ENCODE measurements at regions not wholly inside any gene's neighbourhood (a gene's known extent, or its start where the extent isn't known, plus 50 kb on each side); places are given as distances from the start of the nearest gene placed in this dataset.

DNA sequence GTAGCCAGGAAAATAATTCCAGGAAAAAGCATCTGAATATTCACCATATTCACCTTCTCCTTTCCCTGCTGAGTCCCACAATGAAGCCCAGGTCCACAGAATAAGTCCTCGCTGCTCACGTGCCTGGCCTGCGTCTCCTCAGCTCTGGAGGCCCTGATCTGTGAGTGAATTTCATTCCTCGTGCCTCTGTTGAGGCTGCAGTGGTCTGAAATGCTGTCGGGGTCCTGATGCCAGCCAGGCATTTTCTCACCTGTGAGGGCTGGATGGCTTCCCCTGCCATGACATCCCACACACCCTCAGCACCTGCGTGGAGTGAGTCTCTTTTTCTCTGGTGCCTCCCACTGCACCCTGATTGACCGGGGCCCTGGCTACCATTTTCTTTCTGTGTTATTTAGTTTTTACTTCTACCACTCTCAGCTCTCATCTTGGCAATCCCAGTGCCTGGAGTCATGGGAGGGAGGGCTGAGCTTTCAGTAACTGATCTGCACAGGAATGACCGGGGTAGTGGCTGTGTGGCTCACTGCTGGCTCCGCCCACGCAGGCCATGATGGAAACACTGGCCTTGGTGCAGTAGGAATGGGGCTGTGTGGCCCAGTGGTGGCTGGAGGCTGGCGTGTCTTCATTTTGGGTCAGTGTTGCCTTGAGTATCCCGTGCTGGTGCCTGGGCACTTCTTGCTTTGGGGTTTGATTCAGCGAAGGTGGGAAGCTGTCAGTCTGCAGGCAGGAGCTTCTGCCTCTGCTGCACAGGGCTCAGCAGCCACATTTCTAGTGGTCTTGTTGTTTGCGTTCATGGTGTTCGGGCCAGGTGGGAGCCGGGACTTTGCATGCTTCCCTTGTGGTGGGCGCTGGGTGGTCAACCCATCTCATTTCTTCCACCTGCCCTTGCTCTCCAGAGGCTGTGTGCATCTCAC lies 807.2 kb downstream of the TBC1D22A start:
- DNase-seq = no peak
- Histone ChIP-seq H3K4me1 (replicated peaks in 1 of 2) (no peaks in the 10 kb centered on the region), H3K9me3 (replicated peaks in 1 of 3) (no peaks in the 10 kb centered on the region), H3K36me3 (replicated peaks in 1 of 2) (no peaks in the 10 kb centered on the region), H3K27me3 (no peaks in the 10 kb centered on the region), H3K27ac (no peak overlapping the region), H3K4me3 (no peak overlapping the region)
- no peak for TF ChIP-seq POLR2A (IDR thresholded peaks at IDR 0.05)
- TF ChIP-seq, protein P1, sequence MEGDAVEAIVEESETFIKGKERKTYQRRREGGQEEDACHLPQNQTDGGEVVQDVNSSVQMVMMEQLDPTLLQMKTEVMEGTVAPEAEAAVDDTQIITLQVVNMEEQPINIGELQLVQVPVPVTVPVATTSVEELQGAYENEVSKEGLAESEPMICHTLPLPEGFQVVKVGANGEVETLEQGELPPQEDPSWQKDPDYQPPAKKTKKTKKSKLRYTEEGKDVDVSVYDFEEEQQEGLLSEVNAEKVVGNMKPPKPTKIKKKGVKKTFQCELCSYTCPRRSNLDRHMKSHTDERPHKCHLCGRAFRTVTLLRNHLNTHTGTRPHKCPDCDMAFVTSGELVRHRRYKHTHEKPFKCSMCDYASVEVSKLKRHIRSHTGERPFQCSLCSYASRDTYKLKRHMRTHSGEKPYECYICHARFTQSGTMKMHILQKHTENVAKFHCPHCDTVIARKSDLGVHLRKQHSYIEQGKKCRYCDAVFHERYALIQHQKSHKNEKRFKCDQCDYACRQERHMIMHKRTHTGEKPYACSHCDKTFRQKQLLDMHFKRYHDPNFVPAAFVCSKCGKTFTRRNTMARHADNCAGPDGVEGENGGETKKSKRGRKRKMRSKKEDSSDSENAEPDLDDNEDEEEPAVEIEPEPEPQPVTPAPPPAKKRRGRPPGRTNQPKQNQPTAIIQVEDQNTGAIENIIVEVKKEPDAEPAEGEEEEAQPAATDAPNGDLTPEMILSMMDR (IDR thresholded peaks at IDR 0.05) = no peak
- intact Hi-C loops (cut with DNase I) = no loop called here
- 82 to 90% (median 87%) methylated on average over 14 to 17 of the region's 17 CpGs for WGBS, 4 donors

DNA sequence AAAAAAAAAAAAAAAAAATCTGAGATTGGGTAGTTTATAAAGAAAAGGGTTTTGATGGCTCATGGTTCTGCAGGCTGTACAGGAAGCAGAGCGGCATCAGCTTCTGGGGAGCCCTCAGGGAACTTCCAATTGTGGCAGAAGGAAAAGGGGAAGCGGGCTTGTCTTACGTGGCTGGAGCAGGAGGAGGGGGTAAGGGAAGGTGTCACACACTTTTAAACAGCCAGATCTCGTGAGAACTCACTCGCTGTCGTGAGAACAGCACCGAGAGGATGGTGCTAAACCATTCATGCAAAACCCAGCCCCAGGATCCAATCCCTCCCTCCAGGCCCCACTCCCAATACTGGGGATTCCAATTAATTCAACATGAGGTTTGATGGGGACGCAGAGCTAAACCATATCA lies 806.2 kb downstream of the TBC1D22A start:
- no peaks in the 10 kb centered on the region for H3K36me3 ChIP-seq (replicated peaks in 1 of 2)
- no peak overlapping the region for H3K27ac ChIP-seq
- H3K4me1 ChIP-seq (replicated peaks in 1 of 2) = no peaks in the 10 kb centered on the region
- intact Hi-C loops (cut with DNase I) = no loop called here
- H3K27me3 ChIP-seq = no peaks in the 10 kb centered on the region
- no peaks in the 10 kb centered on the region for H3K9me3 ChIP-seq (replicated peaks in 1 of 3)
- no peak overlapping the region for H3K4me3 ChIP-seq
- TF ChIP-seq, protein P1 (IDR thresholded peaks at IDR 0.05) = no peak
- WGBS, 4 donors = 77 to 84% (median 81%) methylated on average over 8 of the region's 8 CpGs
- DNase-seq = no peak

DNA sequence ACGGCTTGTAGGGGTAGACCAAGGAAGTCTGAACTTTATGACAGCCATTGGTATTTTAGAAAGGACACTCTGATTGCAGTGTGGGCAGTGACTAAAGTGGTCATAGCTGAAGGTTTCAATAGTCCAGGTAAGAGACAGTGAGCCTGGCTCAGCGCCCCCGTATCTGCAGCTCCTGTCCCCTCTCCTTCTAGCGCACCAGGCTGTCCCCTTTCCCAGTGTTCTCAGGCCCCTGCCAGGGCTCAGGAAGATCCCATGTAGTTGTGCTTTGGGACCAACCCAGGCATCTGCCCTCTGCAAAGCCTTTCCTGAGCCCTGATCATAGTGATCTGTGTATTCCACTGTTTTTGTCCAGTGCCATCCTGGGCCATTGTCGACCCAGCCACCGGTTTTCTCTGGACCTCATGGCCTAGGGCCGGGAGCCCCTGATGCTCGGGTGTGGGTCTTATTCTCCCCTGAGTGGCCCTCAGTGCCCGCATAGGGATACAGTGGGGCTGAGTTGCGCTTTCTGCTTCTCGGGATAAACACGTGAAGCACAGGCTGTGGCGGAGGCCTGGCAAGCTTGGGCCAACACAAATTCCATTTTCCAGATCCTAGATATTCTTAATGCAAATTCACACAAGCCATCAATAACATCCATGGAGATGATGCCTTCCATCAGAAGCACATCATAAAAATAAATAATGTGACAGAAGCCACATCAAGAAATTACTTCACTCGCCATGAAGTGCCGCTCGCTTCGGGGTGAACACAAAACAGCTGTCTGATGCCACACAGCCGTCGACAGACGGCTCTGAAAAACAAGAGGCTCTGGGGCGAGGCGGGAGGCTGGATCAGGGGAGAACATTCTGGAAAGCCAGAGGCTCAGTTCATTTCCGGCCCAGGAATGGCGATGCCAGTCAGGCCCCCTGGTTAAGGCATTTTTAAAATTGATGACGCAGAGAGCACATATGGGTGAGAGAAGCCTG lies 805.0 kb downstream of the TBC1D22A start:
- H3K4me1 ChIP-seq (replicated peaks in 1 of 2) = no peaks in the 10 kb centered on the region
- no peak for TF ChIP-seq POLR2A (IDR thresholded peaks at IDR 0.05)
- TF ChIP-seq, protein P1 (IDR thresholded peaks at IDR 0.05) = no peak
- WGBS, 4 donors = 87 to 92% (median 89%) methylated on average over 23 to 25 of the region's 25 CpGs
- peaks cover 2% of the 10 kb centered on the region for H3K27me3 ChIP-seq
- no peaks in the 10 kb centered on the region for H3K36me3 ChIP-seq (replicated peaks in 1 of 2)
- no peak overlapping the region for H3K27ac ChIP-seq
- intact Hi-C loops (cut with DNase I) = no loop called here
- H3K9me3 ChIP-seq (replicated peaks in 1 of 3) = no peaks in the 10 kb centered on the region
- H3K4me3 ChIP-seq = no peak overlapping the region
- DNase-seq = no peak

DNA sequence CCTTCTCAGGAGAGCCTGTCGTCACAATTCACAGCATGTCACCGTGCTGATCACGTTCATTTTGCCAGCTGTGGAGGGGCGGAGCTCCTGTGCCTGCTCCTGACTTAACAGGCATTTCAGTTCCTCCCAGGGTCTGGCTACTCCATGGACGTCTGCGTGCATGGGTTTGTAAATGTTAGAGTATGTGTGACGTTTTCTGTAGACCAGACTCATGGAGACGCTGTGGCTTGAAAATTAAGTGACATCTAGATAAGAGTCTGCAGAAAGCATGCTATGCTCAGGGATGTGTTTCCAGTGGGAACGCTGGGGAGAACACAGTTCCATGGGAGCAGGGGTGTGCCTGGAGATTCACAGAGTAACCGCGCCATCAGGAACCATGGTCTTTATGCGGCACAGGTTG lies 804.0 kb downstream of the TBC1D22A start:
- TF ChIP-seq POLR2A (IDR thresholded peaks at IDR 0.05) = no peak
- TF ChIP-seq, protein P1 (IDR thresholded peaks at IDR 0.05) = no peak

More for the DNA sequence above, 804.0 kb downstream of the TBC1D22A start:
- no peak for DNase-seq
- intact Hi-C loops (cut with DNase I) = no loop called here
- Histone ChIP-seq H3K9me3 (replicated peaks in 1 of 3) (no peaks in the 10 kb centered on the region), H3K27ac (no peak overlapping the region), H3K27me3 (peaks cover 3% of the 10 kb centered on the region), H3K4me1 (replicated peaks in 1 of 2) (no peaks in the 10 kb centered on the region), H3K36me3 (replicated peaks in 1 of 2) (no peaks in the 10 kb centered on the region), H3K4me3 (no peak overlapping the region)
- 72 to 76% (median 74%) methylated on average over 12 of the region's 12 CpGs for WGBS, 4 donors

All from adrenal gland (tissue), 9 donors.